Mucosa of descending colon (tissue), 3 donors: ENCODE measurements at regions not wholly inside any gene's neighbourhood (a gene's known extent, or its start where the extent isn't known, plus 50 kb on each side); places are given as distances from the start of the nearest gene placed in this dataset.

Experiments used
- ATAC-seq: fragments of 200-7000 bp; cut with Tn5 transposase; one replicate; pipeline ENCODE4 v1.9.1; 2020; ENCODE audit warnings: mild to moderate bottlenecking, moderate library complexity
- DNase-seq, 3 donors: peaks; one replicate each; pipeline ENCODE4 v3.0.0-alpha.2; 2020
- H3K36me3 ChIP-seq: fragments of 200-600 bp; one replicate; pipeline ENCODE4 v1.8.0; 2021; ENCODE audit warnings: low read depth, mild to moderate bottlenecking
- H3K4me1 ChIP-seq: fragments of 200-600 bp; one replicate; pipeline ENCODE4 v1.8.0; 2021; ENCODE audit warnings: low read depth, mild to moderate bottlenecking
- H3K4me3 ChIP-seq: fragments of 200-600 bp; one replicate; pipeline ENCODE4 v1.8.0; 2021; ENCODE audit warnings: mild to moderate bottlenecking
- H3K9me3 ChIP-seq: fragments of 200-600 bp; one replicate; pipeline ENCODE4 v1.8.0; 2021; ENCODE audit warnings: mild to moderate bottlenecking
- CTCF ChIP-seq: fragments of 200-600 bp; IDR thresholded peaks from one replicate; pipeline ENCODE4 v1.8.0; 2022; ENCODE audit warnings: antibody characterized with exemption, mild to moderate bottlenecking
- intact Hi-C, 2 donors: fragments of 100-400 bp; cut with DNase I in 1 of 2; cut with micrococcal nuclease in 1 of 2; formaldehyde crosslinking; loops; one replicate each; pipeline versions ENCODE4 v1.11.0 to v1.11.1; 2022; cut with DNase I, micrococcal nuclease
- donor health status: DM: no; HTN: no; CAD: no; lungs with moderate emphysema.
- donor health status: DM: no; HTN: no; CAD: no.
- donor health status: DM: no; HTN: yes; CAD: no.

GRCh38 chr11:101199416-101199815 lies 69.8 kb upstream of the PGR start:
- no peaks in the 10 kb centered on the region for H3K36me3 ChIP-seq
- H3K4me3 ChIP-seq = no peak overlapping the region
- intact Hi-C loops = no loop called here
- no peak for TF ChIP-seq CTCF
- DNase-seq (no peak), ATAC-seq (peak; percentile 24)
- H3K4me1 ChIP-seq = peaks cover 11% of the 10 kb centered on the region
- peaks cover under 1% of the 10 kb centered on the region for H3K9me3 ChIP-seq

GRCh38 chr11:101195294-101195693 lies 65.7 kb upstream of the PGR start:
- intact Hi-C loops = no loop called here
- peaks cover 11% of the 10 kb centered on the region for H3K4me1 ChIP-seq

GRCh38 chr11:101188801-101189200 lies 59.2 kb upstream of the PGR start:
- ATAC-seq (no peak), DNase-seq (no peak)
- H3K9me3 ChIP-seq = no peaks in the 10 kb centered on the region
- H3K4me3 ChIP-seq = no peak overlapping the region
- intact Hi-C loops = no loop called here
- TF ChIP-seq CTCF = no peak
- no peaks in the 10 kb centered on the region for H3K4me1 ChIP-seq
- no peaks in the 10 kb centered on the region for H3K36me3 ChIP-seq

More at GRCh38 chr11:101195294-101195693, 65.7 kb upstream of the PGR start:
- ATAC-seq (peak; percentile 96), DNase-seq (peak in 1 of 3 donors; percentile 16)
- H3K9me3 ChIP-seq = no peaks in the 10 kb centered on the region
- no peaks in the 10 kb centered on the region for H3K36me3 ChIP-seq
- no peak overlapping the region for H3K4me3 ChIP-seq
- TF ChIP-seq CTCF = no peak

- Histone ChIP-seq H3K4me1 (no peaks in the 10 kb centered on the region), H3K4me3 (no peak overlapping the region), H3K36me3 (no peaks in the 10 kb centered on the region), H3K9me3 (no peaks in the 10 kb centered on the region)
- ATAC-seq (no peak), DNase-seq (no peak)
- intact Hi-C loops = no loop called here
- no peak for TF ChIP-seq CTCF
Measured at GRCh38 chr11:101188173-101188572, 58.6 kb upstream of the PGR start.

- Histone ChIP-seq H3K36me3 (no peaks in the 10 kb centered on the region), H3K9me3 (no peaks in the 10 kb centered on the region), H3K4me3 (no peak overlapping the region), H3K4me1 (no peaks in the 10 kb centered on the region)
- no peak for DNase-seq
- no peak for ATAC-seq
- intact Hi-C loops = no loop called here
- no peak for TF ChIP-seq CTCF
Measured at GRCh38 chr11:101187748-101188147, 58.1 kb upstream of the PGR start.

GRCh38 chr11:101185985-101186384 lies 56.4 kb upstream of the PGR start:
- Histone ChIP-seq H3K4me3 (no peak overlapping the region), H3K36me3 (no peaks in the 10 kb centered on the region), H3K9me3 (no peaks in the 10 kb centered on the region), H3K4me1 (no peaks in the 10 kb centered on the region)
- ATAC-seq (no peak), DNase-seq (no peak)
- no peak for TF ChIP-seq CTCF
- intact Hi-C loops = no loop called here
